Activated CD4-positive, alpha-beta T cell treated with anti-CD3 and anti-CD28 coated beads, Interleukin-10, Interleukin-2, amounts not matched to agents 100 ng/mL and 50 ng/mL, durations not matched to agents 16 hours and 8 hours (primary cell): ENCODE measurements at regions not wholly inside any gene's neighbourhood (a gene's known extent, or its start where the extent isn't known, plus 50 kb on each side); places are given as distances from the start of the nearest gene placed in this dataset.
A peak's percentile ranks its signal among the peaks of the same experiment; 100 is the strongest.

Source experiments
- DNase-seq: peaks from one replicate; pipeline ENCODE4 v3.0.0-alpha.2; 2020

GRCh38 chr11:113553235-113553634, 78.0 kb upstream of the DRD2 start:
- no peak for DNase-seq

- no peak for DNase-seq
Measured at GRCh38 chr11:113552271-113552670, 77.1 kb upstream of the DRD2 start.

- no peak for DNase-seq
Measured at GRCh38 chr11:113551645-113552044, 76.4 kb upstream of the DRD2 start.

- DNase-seq = no peak
Measured at GRCh38 chr11:113549611-113550578, 74.7 kb upstream of the DRD2 start.

- no peak for DNase-seq
Measured at GRCh38 chr11:113549061-113549460, 73.9 kb upstream of the DRD2 start.

- DNase-seq = no peak
Measured at GRCh38 chr11:113547739-113548138, 72.5 kb upstream of the DRD2 start.

GRCh38 chr11:113546757-113547507, 71.7 kb upstream of the DRD2 start:
- DNase-seq = no peak

GRCh38 chr11:113542420-113542819, 67.2 kb upstream of the DRD2 start:
- no peak for DNase-seq

- no peak for DNase-seq
Measured at GRCh38 chr11:113540416-113541330, 65.5 kb upstream of the DRD2 start.

- no peak for DNase-seq
Measured at GRCh38 chr11:113538451-113539412, 63.5 kb upstream of the DRD2 start.

GRCh38 chr11:113534625-113535024, 59.4 kb upstream of the DRD2 start:
- no peak for DNase-seq

GRCh38 chr11:113533425-113533698, 58.2 kb upstream of the DRD2 start:
- no peak for DNase-seq

GRCh38 chr11:113532697-113533424, 57.7 kb upstream of the DRD2 start:
- DNase-seq = peak; percentile 56

- DNase-seq = no peak
Measured at GRCh38 chr11:113531575-113532451, 56.6 kb upstream of the DRD2 start.

- DNase-seq = no peak
Measured at GRCh38 chr11:113531083-113531482, 55.9 kb upstream of the DRD2 start.

GRCh38 chr11:113529606-113530005, 54.4 kb upstream of the DRD2 start:
- no peak for DNase-seq

GRCh38 chr11:113528982-113529381, 53.8 kb upstream of the DRD2 start:
- DNase-seq = no peak

GRCh38 chr11:113526521-113526920, 51.3 kb upstream of the DRD2 start:
- DNase-seq = no peak
